Glutamatergic neuron (in vitro differentiated cells): ENCODE measurements at regions not wholly inside any gene's neighbourhood (a gene's known extent, or its start where the extent isn't known, plus 50 kb on each side); places are given as distances from the start of the nearest gene placed in this dataset.

Experiments used
- DNase-seq: peaks from one replicate; pipeline ENCODE4 v3.0.0; 2022
- H3K27ac Mint-ChIP-seq: one replicate; pipeline ENCODE4 v1.8.0; 2020; ENCODE audit warnings: mild to moderate bottlenecking, mixed read lengths, inconsistent platforms; ENCODE audit not compliant: unreplicated experiment
- H3K27me3 Mint-ChIP-seq: one replicate; pipeline ENCODE4 v1.8.0; 2020; ENCODE audit warnings: mild to moderate bottlenecking, moderate library complexity, mixed read lengths, inconsistent platforms; ENCODE audit not compliant: unreplicated experiment
- H3K36me3 Mint-ChIP-seq: one replicate; pipeline ENCODE4 v1.8.0; 2020; ENCODE audit warnings: mild to moderate bottlenecking, mixed read lengths, inconsistent platforms; ENCODE audit not compliant: unreplicated experiment
- H3K4me1 Mint-ChIP-seq: one replicate; pipeline ENCODE4 v1.8.0; 2020; ENCODE audit warnings: mild to moderate bottlenecking, low read depth, mixed read lengths, inconsistent platforms; ENCODE audit not compliant: unreplicated experiment
- H3K4me3 Mint-ChIP-seq: one replicate; pipeline ENCODE4 v1.8.0; 2020; ENCODE audit warnings: mild to moderate bottlenecking, mixed read lengths, inconsistent platforms; ENCODE audit not compliant: unreplicated experiment
- H3K9me3 Mint-ChIP-seq: one replicate; pipeline ENCODE4 v1.8.0; 2020; ENCODE audit warnings: mild to moderate bottlenecking, moderate library complexity, mixed read lengths, inconsistent platforms; ENCODE audit not compliant: unreplicated experiment
- TF ChIP-seq, protein P1 (sequence below): fragments of 200-600 bp; sonication (generic); IDR thresholded peaks from one replicate; pipeline ENCODE4 v1.5.0; 2021; ENCODE audit not compliant: partially characterized antibody, unreplicated experiment

DNA sequence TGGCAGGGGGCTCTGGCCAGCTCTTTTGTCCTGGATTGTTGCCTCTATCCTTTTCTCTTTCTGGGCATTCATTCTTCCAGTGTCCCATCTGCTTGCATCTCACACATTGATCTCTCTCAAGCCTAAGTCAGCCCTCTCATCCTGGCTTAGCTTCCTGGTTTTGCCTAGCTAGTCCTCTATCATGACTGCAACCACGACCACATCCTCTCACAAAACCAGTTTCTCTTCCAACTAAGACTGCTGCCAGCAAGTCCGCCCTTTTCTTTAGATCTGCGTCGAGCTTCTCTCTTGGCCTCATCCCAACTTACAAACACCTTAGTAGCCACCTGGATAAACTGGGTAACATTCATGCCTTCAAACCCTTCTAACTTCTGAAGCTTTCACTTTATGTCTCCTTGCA lies 212.2 kb upstream of the HTR2A start:
- DNase-seq: no peak
- Mint-ChIP-seq H3K9me3 (peaks cover 3% of the 10 kb centered on the region), H3K27ac (no peak overlapping the region)

DNA sequence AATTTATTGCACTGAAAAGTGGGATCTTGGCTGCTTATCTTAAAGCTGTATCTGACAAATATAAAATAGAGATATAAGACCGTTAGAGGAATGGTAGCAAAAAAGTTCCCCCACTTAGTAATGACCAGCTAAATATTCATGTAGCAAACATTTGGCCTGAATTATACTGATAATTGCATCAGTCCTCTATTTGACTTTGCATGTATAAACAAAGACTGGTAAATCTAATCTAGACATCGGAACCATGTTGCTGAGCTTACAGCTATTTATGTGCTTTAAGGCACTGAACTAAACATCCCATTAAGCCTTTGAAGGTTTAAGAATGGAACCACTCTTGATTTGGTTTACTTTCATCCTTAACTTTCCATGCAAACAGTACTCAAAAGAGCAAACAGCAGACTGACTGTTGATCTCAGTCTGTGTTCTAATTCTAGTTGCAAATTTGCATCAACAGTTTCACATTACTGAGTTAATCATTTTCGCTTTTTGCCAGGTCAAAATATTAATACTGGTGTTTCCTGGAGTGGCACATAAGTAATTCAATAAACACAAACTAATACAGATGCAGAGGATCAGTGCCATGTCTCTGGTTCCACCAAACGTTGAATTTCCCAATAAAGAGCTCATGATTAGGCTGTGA lies 203.5 kb upstream of the HTR2A start:
- Mint-ChIP-seq H3K36me3 (no peaks in the 10 kb centered on the region), H3K4me1 (no peaks in the 10 kb centered on the region), H3K27ac (no peak overlapping the region), H3K27me3 (peaks cover 3% of the 10 kb centered on the region), H3K4me3 (no peak overlapping the region), H3K9me3 (no peaks in the 10 kb centered on the region)
- TF ChIP-seq, protein P1, sequence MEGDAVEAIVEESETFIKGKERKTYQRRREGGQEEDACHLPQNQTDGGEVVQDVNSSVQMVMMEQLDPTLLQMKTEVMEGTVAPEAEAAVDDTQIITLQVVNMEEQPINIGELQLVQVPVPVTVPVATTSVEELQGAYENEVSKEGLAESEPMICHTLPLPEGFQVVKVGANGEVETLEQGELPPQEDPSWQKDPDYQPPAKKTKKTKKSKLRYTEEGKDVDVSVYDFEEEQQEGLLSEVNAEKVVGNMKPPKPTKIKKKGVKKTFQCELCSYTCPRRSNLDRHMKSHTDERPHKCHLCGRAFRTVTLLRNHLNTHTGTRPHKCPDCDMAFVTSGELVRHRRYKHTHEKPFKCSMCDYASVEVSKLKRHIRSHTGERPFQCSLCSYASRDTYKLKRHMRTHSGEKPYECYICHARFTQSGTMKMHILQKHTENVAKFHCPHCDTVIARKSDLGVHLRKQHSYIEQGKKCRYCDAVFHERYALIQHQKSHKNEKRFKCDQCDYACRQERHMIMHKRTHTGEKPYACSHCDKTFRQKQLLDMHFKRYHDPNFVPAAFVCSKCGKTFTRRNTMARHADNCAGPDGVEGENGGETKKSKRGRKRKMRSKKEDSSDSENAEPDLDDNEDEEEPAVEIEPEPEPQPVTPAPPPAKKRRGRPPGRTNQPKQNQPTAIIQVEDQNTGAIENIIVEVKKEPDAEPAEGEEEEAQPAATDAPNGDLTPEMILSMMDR: no peak
- DNase-seq: no peak

More for the DNA sequence above, 212.2 kb upstream of the HTR2A start:
- peaks cover 4% of the 10 kb centered on the region for H3K27me3 Mint-ChIP-seq
- no peak overlapping the region for H3K4me3 Mint-ChIP-seq
- peaks cover 5% of the 10 kb centered on the region for H3K36me3 Mint-ChIP-seq
- no peaks in the 10 kb centered on the region for H3K4me1 Mint-ChIP-seq
- TF ChIP-seq, protein P1: no peak

DNA sequence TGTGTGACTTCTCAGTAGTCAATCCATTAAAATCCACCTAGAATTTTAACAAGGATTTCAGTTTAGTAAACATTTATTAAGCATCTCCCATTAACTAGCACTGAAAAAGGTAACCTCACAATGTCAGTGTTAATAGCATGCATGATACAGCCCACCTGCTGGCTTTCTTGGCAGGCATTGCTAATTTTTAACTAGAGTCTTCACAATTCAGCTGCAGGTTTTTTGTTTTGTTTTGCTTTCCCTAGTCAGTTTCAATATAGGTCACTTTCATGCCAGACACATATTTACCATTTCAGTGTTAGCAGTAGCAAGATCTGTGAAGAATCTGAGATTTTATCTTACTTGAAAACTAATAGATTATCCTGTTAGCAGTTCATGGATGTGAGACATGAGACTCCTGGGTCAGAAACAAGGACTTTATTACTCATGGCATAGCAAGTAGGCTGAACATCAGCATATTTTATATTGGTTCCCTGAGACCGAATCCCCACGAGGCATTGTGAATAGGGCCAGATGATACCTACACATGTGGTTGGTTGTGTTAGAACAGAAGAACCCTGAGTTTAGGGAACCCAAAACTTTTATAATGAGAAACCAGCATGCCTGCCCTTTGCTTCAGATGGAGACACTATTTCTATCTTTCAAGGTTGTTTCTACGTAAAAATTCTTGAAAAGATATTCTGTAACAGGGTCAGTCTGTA lies 198.0 kb upstream of the HTR2A start:
- no peaks in the 10 kb centered on the region for H3K27me3 Mint-ChIP-seq
- H3K27ac Mint-ChIP-seq: no peak overlapping the region
- H3K9me3 Mint-ChIP-seq: no peaks in the 10 kb centered on the region
- TF ChIP-seq, protein P1: no peak
- H3K4me1 Mint-ChIP-seq: no peaks in the 10 kb centered on the region
- no peak overlapping the region for H3K4me3 Mint-ChIP-seq
- no peaks in the 10 kb centered on the region for H3K36me3 Mint-ChIP-seq
- DNase-seq: no peak

DNA sequence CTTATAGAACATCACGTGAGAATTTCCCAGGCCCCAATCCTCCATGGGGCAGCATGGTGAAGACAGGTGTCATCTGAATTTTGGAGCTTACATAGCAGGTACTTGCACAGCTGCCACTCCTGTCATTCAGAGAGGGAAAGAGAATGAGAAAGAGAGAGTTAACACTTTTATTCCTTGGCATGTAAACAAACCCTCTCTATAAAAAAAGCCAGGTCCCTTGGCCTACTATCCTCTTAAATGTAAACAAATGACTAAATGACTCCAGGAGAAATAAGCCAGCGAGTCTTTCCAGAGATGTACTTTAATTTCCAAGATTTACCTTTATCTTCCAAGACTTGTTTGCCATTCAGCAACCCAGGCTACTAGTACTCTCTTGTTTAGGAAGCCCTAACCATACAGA lies 195.3 kb upstream of the HTR2A start:
- TF ChIP-seq, protein P1: no peak
- no peaks in the 10 kb centered on the region for H3K4me1 Mint-ChIP-seq
- H3K36me3 Mint-ChIP-seq: no peaks in the 10 kb centered on the region
- no peaks in the 10 kb centered on the region for H3K9me3 Mint-ChIP-seq
- H3K27ac Mint-ChIP-seq: no peak overlapping the region
- no peaks in the 10 kb centered on the region for H3K27me3 Mint-ChIP-seq
- DNase-seq: no peak
- no peak overlapping the region for H3K4me3 Mint-ChIP-seq

DNA sequence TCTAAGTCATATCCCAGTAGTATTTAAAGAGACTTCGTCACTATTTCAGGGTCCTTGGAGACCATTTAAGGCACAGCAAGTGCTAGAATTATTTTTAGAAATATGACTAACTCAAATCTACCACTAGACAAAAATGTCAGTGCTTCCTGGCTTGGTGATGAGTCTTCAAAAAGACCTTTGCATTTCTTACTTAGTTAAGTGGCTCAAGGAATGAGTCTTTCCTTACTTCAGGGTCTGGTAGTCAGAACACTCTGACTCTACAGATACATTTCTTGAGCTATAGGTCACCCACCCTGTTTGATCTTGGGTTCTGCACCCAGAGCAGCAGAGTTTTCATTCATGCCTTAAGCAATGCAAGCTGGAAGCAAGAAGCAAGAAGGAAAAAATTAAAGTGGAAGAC lies 191.0 kb upstream of the HTR2A start:
- no peak for DNase-seq
- Mint-ChIP-seq H3K9me3 (no peaks in the 10 kb centered on the region), H3K4me1 (no peaks in the 10 kb centered on the region), H3K27ac (no peak overlapping the region), H3K27me3 (no peaks in the 10 kb centered on the region), H3K36me3 (no peaks in the 10 kb centered on the region), H3K4me3 (no peak overlapping the region)
- TF ChIP-seq, protein P1: no peak
